ENCODE measurements at regions not wholly inside any gene's neighbourhood (a gene's known extent, or its start where the extent isn't known, plus 50 kb on each side); places are given as distances from the start of the nearest gene placed in this dataset.

- TF ChIP-seq CTCF (IDR thresholded peaks at IDR 0.05) (no peak), POLR2A (IDR thresholded peaks at IDR 0.05) (no peak)
Observed at GRCh38 chr6:113402544-113402943, 454.6 kb upstream of the MARCKS start.

All from ovary (tissue), 3 donors.